Liver (tissue), 2 donors: ENCODE measurements at regions not wholly inside any gene's neighbourhood (a gene's known extent, or its start where the extent isn't known, plus 50 kb on each side); places are given as distances from the start of the nearest gene placed in this dataset.

Experiments used
- CTCF ChIP-seq: fragments of 150-350 bp; IDR thresholded peaks from 2 replicates; pipeline ENCODE4 v1.5.1; 2017; ENCODE audit warnings: improper control_type of control experiment, low read depth, low read length; ENCODE audit not compliant: missing input control
- FOXA1 ChIP-seq: IDR thresholded peaks from 2 replicates; pipeline ENCODE4 v1.6.1; 2016; ENCODE audit warnings: antibody characterized with exemption
- donor health status: healthy.

DNA sequence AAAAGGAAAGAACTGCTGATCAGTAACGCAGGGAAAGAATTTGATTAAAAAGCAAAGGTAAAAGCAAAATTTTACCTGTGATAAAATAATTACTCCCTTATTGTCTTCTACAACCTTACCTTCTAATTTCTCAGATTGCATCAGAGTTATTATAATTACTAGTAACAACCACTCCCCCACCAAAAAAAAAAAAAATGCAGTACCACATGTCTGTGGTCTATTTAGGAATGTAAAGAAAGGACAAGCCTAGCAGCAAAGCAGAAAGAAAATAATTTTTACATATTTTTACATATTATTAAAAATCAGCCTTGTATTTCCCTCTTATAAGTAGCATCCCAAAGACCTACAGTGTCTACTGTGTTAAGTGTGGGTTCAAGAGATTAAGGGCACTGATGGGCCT, 430.4 kb downstream of the TFEC start:
- TF ChIP-seq CTCF (no peak), FOXA1 (no peak)
